ENCODE measurements at regions not wholly inside any gene's neighbourhood (a gene's known extent, or its start where the extent isn't known, plus 50 kb on each side); places are given as distances from the start of the nearest gene placed in this dataset.

DNA sequence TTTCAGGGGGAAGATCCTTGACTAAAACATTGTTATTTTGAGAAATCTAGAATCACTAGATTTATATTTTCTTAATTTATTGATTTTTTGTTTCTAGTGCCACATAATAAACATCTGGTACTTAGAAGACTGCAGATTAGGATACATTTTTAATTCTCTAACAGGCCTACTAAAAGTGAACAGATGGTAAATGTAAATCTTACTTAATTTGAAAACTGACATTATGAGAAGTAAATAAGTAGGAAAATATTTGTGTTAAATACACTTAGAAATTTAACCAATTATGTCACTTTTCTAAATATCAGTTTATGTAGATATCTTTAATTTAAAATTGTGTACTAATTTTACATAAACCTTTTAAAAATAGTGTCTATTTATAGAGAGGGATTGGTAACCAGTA lies 2255.6 kb upstream of the PCDH20 start:
- TF ChIP-seq, protein P1, sequence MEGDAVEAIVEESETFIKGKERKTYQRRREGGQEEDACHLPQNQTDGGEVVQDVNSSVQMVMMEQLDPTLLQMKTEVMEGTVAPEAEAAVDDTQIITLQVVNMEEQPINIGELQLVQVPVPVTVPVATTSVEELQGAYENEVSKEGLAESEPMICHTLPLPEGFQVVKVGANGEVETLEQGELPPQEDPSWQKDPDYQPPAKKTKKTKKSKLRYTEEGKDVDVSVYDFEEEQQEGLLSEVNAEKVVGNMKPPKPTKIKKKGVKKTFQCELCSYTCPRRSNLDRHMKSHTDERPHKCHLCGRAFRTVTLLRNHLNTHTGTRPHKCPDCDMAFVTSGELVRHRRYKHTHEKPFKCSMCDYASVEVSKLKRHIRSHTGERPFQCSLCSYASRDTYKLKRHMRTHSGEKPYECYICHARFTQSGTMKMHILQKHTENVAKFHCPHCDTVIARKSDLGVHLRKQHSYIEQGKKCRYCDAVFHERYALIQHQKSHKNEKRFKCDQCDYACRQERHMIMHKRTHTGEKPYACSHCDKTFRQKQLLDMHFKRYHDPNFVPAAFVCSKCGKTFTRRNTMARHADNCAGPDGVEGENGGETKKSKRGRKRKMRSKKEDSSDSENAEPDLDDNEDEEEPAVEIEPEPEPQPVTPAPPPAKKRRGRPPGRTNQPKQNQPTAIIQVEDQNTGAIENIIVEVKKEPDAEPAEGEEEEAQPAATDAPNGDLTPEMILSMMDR (IDR thresholded peaks at IDR 0.05; ENCODE audit: low read depth, low read length): no peak
- TF ChIP-seq EZH2phosphoT487 (IDR thresholded peaks at IDR 0.05; ENCODE audit: low read depth): no peak
